A549 (cell line): ENCODE measurements at regions not wholly inside any gene's neighbourhood (a gene's known extent, or its start where the extent isn't known, plus 50 kb on each side); places are given as distances from the start of the nearest gene placed in this dataset.

Experiments used
- ATAC-seq, 2 experiments: fragments of 200-7000 bp in 1 of 2; fragments of >200 bp in 1 of 2; cut with Nextera tagmentation in 1 of 2; cut with Tn5 transposase in 1 of 2; 3 replicates each; pipeline versions ENCODE4 v1.8.0 to v1.9.1; 2018 to 2020; ENCODE audit warnings: mild to moderate bottlenecking in 1 of 2, moderate library complexity in 1 of 2
- CTCF ChIA-PET: fragments of 300-600 bp; sonication (Branson Sonifier 250); formaldehyde crosslinking; extraction: SDS; loops from one replicate; lab custom pipeline; 2021; ENCODE audit warnings: antibody characterized with exemption, inconsistent platforms; lab: Yijun Ruan, JAX
- POLR2A ChIA-PET: fragments of 350-600 bp; formaldehyde crosslinking; extraction: SDS; loops from one replicate; lab custom pipeline; 2021; ENCODE audit warnings: antibody characterized with exemption, inconsistent platforms; lab: Yijun Ruan, JAX
- DNase-seq, 2 experiments: peaks; one replicate each; pipeline versions ENCODE4 v3.0.0 to v3.0.0-alpha.2; 2011 to 2016; ENCODE audit warnings: low read depth in 1 of 2, low spot score in 1 of 2
- FAIRE-seq: peaks from 2 replicates; lab custom pipeline; 2011; peaks lifted over from hg19 to GRCh38; lab: Jason Lieb, UNC
- H3K27ac ChIP-seq, 2 experiments: fragments of >200 bp; sonication (Bioruptor Twin); formaldehyde crosslinking; 3 replicates each; pipeline ENCODE4 v1.5.1; 2016 to 2017
- H3K4me1 ChIP-seq: fragments of >200 bp; sonication (Bioruptor Twin); formaldehyde crosslinking; 3 replicates; pipeline ENCODE4 v1.6.1; 2016
- H3K4me2 ChIP-seq: fragments of >200 bp; sonication (Bioruptor Twin); formaldehyde crosslinking; 3 replicates; pipeline ENCODE4 v1.6.1; 2016
- H3K4me3 ChIP-seq: fragments of >200 bp; sonication (Bioruptor Twin); formaldehyde crosslinking; 3 replicates; pipeline ENCODE4 v1.5.1; 2016
- H3K9me3 ChIP-seq: fragments of >200 bp; sonication (Bioruptor Twin); formaldehyde crosslinking; 3 replicates; pipeline ENCODE4 v1.6.1; 2016
- BHLHE40 ChIP-seq: IDR thresholded peaks from 2 replicates; pipeline ENCODE4 v1.6.1; 2012; ENCODE audit warnings: low read depth, low read length, inconsistent platforms
- CBX2 ChIP-seq: fragments of 200-600 bp; sonication (generic); IDR thresholded peaks from 2 replicates; pipeline ENCODE4 v1.6.1; 2016; ENCODE audit warnings: low read depth, mild to moderate bottlenecking, borderline replicate concordance
- CBX8 ChIP-seq: fragments of 200-600 bp; sonication (generic); IDR thresholded peaks from 2 replicates; pipeline ENCODE4 v1.6.1; 2016
- CHD2 ChIP-seq: fragments of 150-350 bp; IDR thresholded peaks from 2 replicates; pipeline ENCODE4 v1.6.1; 2014; ENCODE audit warnings: low read length; ENCODE audit not compliant: partially characterized antibody
- CHD4 ChIP-seq: fragments of 200-600 bp; sonication (generic); IDR thresholded peaks from 2 replicates; pipeline ENCODE4 v1.6.1; 2016; ENCODE audit warnings: antibody characterized with exemption, mild to moderate bottlenecking, borderline replicate concordance
- FOSB ChIP-seq: fragments of 250-450 bp; sonication (Bioruptor Pico); IDR thresholded peaks from 2 replicates; pipeline ENCODE4 v1.5.0; 2020; ENCODE audit warnings: mild to moderate bottlenecking, moderate library complexity
- FOXS1 ChIP-seq: fragments of 250-450 bp; sonication (Bioruptor Pico); IDR thresholded peaks from 2 replicates; pipeline ENCODE4 v1.5.0; 2020; ENCODE audit warnings: mild to moderate bottlenecking, moderate library complexity
- HDAC2 ChIP-seq: fragments of 200-600 bp; sonication (generic); IDR thresholded peaks from 2 replicates; pipeline ENCODE4 v1.6.1; 2016
- HEYL ChIP-seq: fragments of 250-450 bp; sonication (Bioruptor Pico); IDR thresholded peaks from 2 replicates; pipeline ENCODE4 v1.8.0; 2021; ENCODE audit warnings: mild to moderate bottlenecking, moderate library complexity
- HOXB5 ChIP-seq: fragments of 250-450 bp; sonication (Bioruptor Pico); IDR thresholded peaks from 2 replicates; pipeline ENCODE4 v1.5.0; 2020; ENCODE audit warnings: mild to moderate bottlenecking, moderate library complexity
- KDM1A ChIP-seq: fragments of 200-600 bp; sonication (generic); IDR thresholded peaks from 2 replicates; pipeline ENCODE4 v1.6.1; 2016; ENCODE audit warnings: low read depth, mild to moderate bottlenecking
- KDM5A ChIP-seq: fragments of 200-600 bp; sonication (generic); IDR thresholded peaks from 2 replicates; pipeline ENCODE4 v1.6.1; 2016; ENCODE audit warnings: antibody characterized with exemption, mild to moderate bottlenecking
- MAFK ChIP-seq: fragments of 450-650 bp; IDR thresholded peaks from 2 replicates; pipeline ENCODE4 v1.6.1; 2014; ENCODE audit not compliant: partially characterized antibody
- MYC ChIP-seq: IDR thresholded peaks from 2 replicates; pipeline ENCODE4 v1.6.1; 2012; ENCODE audit warnings: mild to moderate bottlenecking, inconsistent platforms, low read length, improper control_type of control experiment, borderline replicate concordance
- PBX3 ChIP-seq: IDR thresholded peaks from 2 replicates; pipeline ENCODE4 v1.6.1; 2012
- PHF8 ChIP-seq: fragments of 200-600 bp; sonication (generic); IDR thresholded peaks from 2 replicates; pipeline ENCODE4 v1.6.1; 2016; ENCODE audit warnings: low read depth, mild to moderate bottlenecking, antibody characterized with exemption, moderate library complexity, borderline replicate concordance
- POLR2AphosphoS2 ChIP-seq: conservative IDR thresholded peaks from 2 replicates; pipeline ENCODE4 v1.6.1; 2012; ENCODE audit warnings: low read length, improper control_type of control experiment, inconsistent platforms
- RFX5 ChIP-seq: fragments of 450-650 bp; IDR thresholded peaks from 2 replicates; pipeline ENCODE4 v1.7.1; 2014; ENCODE audit warnings: antibody characterized with exemption, mild to moderate bottlenecking, moderate library complexity
- SREBF2 ChIP-seq: fragments of 450-650 bp; IDR thresholded peaks from 2 replicates; pipeline ENCODE4 v1.6.1; 2014; ENCODE audit warnings: mild to moderate bottlenecking, moderate library complexity
- TFCP2L1 ChIP-seq: fragments of 250-450 bp; sonication (Bioruptor Pico); IDR thresholded peaks from 2 replicates; pipeline ENCODE4 v1.5.0; 2021; ENCODE audit warnings: mild to moderate bottlenecking
- TP53 ChIP-seq: fragments of 250-450 bp; sonication (Bioruptor Pico); IDR thresholded peaks from 2 replicates; pipeline ENCODE4 v1.5.0; 2021; ENCODE audit warnings: mild to moderate bottlenecking, moderate library complexity
- ZNF302 ChIP-seq: fragments of 250-450 bp; sonication (Bioruptor Pico); IDR thresholded peaks from 2 replicates; pipeline ENCODE4 v1.9.0; 2021; ENCODE audit warnings: inconsistent platforms, mild to moderate bottlenecking, moderate library complexity
- ZSCAN20 ChIP-seq: fragments of 250-450 bp; sonication (Bioruptor Pico); IDR thresholded peaks from 2 replicates; pipeline ENCODE4 v1.8.0; 2022; ENCODE audit warnings: mild to moderate bottlenecking, moderate library complexity
- WGBS: methylation state at CpG from one replicate; pipeline ENCODE4 v1.1.6; 2017; ENCODE audit errors: missing lambda C conversion rate; 5-methylcytosine and 5-hydroxymethylcytosine counted together
- TF ChIP-seq, protein P1 (sequence below): IDR thresholded peaks from 2 replicates; pipeline ENCODE4 v1.6.1; 2012

DNA sequence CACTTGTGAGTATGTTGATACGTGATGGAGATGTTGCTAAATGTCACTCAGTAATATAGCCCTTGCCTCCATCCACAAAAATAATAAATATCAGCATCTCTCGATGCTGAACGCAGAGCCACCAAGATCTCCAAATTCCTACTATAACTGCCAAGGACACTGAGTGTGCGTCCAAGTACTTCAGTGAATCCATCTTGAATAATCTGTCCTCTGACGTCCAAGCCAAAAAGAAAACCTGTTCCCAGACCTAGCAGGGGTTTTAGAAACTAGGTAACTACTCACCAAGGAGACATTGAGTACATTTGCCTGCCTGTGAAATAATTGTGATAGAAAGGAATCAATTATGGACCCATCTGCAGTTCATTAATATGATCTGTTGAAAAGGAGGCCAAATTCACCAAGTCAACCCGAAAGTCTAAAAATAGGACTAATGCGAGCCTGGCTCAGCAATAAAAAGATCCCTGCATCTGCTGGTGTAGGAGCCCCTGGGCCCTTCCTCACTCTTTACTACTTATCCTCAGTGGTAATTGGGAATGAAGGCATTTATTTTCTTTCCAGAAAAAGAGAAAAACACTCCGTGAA is 226.9 kb upstream of the IRF2BP2 start (continued):
- TF ChIP-seq, protein P1, sequence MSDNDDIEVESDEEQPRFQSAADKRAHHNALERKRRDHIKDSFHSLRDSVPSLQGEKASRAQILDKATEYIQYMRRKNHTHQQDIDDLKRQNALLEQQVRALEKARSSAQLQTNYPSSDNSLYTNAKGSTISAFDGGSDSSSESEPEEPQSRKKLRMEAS = no peak

DNA sequence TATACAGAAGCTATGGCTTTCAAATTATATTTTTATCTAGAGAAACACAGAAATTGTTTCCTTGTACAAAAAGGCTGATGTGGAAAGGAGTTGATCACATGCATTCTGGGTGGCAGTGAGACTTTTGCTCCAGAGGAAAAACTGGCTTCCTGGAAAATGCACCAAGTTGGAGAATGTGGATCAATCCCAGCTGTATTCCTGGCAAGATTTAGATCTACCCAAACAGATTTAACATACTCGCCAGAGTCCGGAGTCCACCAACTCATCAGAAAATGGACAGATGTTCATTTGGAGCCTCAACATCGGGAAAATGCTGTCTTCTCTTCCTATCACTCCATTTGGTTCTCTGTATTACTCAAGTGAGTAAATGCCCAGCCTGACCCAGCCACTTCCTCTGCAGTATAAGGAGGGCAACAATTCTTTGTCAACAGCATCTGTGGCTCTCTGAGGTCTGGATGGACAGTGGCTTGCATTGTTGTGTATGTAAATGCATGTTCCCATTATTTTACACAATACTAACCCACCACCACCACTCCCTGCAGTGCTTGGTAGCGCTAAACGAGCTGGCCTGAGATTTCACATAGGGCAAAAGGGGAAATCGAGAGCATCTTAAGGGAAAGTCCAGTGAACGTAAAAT is 226.2 kb upstream of the IRF2BP2 start:
- Histone ChIP-seq H3K9me3 (peaks cover 3% of the 10 kb centered on the region; the same call in 1 of the 3 replicates), H3K4me1 (peaks cover 22% of the 10 kb centered on the region), H3K27ac (no peak overlapping the region), H3K4me3 (no peak overlapping the region), H3K4me2 (no peak overlapping the region)
- ATAC-seq (no peak), FAIRE-seq (no peak), DNase-seq (no peak)
- POLR2A ChIA-PET = no interaction called here
- CTCF ChIA-PET = no interaction called here
- 91% methylated on average over 7 of the region's 7 CpGs for WGBS
- TF ChIP-seq CBX2 = no peak
- no peak for TF ChIP-seq RFX5
- no peak for TF ChIP-seq SREBF2
- TF ChIP-seq KDM1A = no peak
- TF ChIP-seq KDM5A = no peak
- TF ChIP-seq HDAC2 = no peak
- TF ChIP-seq BHLHE40 = no peak
- TF ChIP-seq CBX8 = no peak
- TF ChIP-seq MYC = no peak
- TF ChIP-seq FOXS1 (CRISPR knock-in tag) = no peak
- no peak for TF ChIP-seq CHD2
- no peak for TF ChIP-seq TP53 (CRISPR knock-in tag)
- no peak for TF ChIP-seq CHD4

DNA sequence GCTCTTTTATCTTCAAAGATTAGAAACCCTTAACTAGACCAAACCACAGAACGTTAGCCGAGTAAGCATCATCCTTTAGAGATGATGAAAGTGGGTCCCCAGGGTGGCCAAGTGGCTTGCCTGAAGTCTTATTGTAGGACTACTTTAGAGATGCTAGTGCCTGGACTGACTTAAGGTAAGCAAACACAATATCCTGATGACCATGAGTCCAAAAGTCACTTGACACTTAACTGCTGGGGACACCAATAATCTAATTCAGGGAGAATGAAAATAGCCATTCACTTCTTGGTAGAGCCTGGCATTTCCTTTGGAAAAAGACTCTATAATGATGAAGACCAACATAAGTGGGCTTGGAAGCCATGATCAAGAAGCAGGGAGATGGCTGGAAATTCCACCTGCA is 225.3 kb upstream of the IRF2BP2 start:
- DNase-seq (no peak), FAIRE-seq (no peak), ATAC-seq (no peak)
- ChIA-PET POLR2A (no interaction called here), CTCF (interaction anchor here (1.3 kb wide), 1 partner anchor 249 kb away, joined by 3 read pairs; no protein-coding TSS in a partner anchor)
- peaks cover 2% of the 10 kb centered on the region; the same call in 1 of the 3 replicates for H3K9me3 ChIP-seq
- H3K4me1 ChIP-seq = peaks cover 13% of the 10 kb centered on the region; the same call in 2 of the 3 replicates
- no peak overlapping the region for H3K4me2 ChIP-seq
- WGBS = 48% methylated on average over 2 of the region's 2 CpGs
- no peak overlapping the region for H3K4me3 ChIP-seq
- TF ChIP-seq POLR2AphosphoS2 (no peak), KDM1A (no peak), HOXB5 (CRISPR knock-in tag) (no peak), ZSCAN20 (CRISPR knock-in tag) (no peak), TFCP2L1 (no peak), CHD2 (no peak), CBX2 (no peak), HEYL (no peak), MAFK (no peak), ZNF302 (no peak), KDM5A (no peak), RFX5 (no peak), PHF8 (no peak), FOSB (CRISPR knock-in tag) (no peak)
- TF ChIP-seq, all 56 proteins: peak for 0
- no peak overlapping the region for H3K27ac ChIP-seq

- H3K4me1 ChIP-seq = peaks cover 4% of the 10 kb centered on the region; the same call in 2 of the 3 replicates
- no peak overlapping the region for H3K4me3 ChIP-seq
- TF ChIP-seq, protein P1 = no peak
- TF ChIP-seq FOXS1 (CRISPR knock-in tag) (no peak), PBX3 (no peak), POLR2AphosphoS2 (no peak)
- TF ChIP-seq, all 56 proteins: peak for 0
- FAIRE-seq (no peak), ATAC-seq (no peak), DNase-seq (no peak)
- H3K4me2 ChIP-seq = no peak overlapping the region
- 77% methylated on average over 4 of the region's 4 CpGs for WGBS
- no peaks in the 10 kb centered on the region; the same call in 2 of the 3 replicates for H3K9me3 ChIP-seq
- ChIA-PET POLR2A (no interaction called here), CTCF (interaction anchor here (1.2 to 1.4 kb wide), 2 partner anchors 9 to 346 kb away, joined by 3 read pairs; no protein-coding TSS in a partner anchor)
- H3K27ac ChIP-seq = no peak overlapping the region
These were observed 223.7 kb upstream of the IRF2BP2 start for GRCh38 chr1:234833646-234834045.
